GM23338 (cell line): ENCODE measurements at regions not wholly inside any gene's neighbourhood (a gene's known extent, or its start where the extent isn't known, plus 50 kb on each side); places are given as distances from the start of the nearest gene placed in this dataset.

Source experiments
- ATAC-seq: fragments of 200-7000 bp; cut with Tn5 transposase; 3 replicates; pipeline ENCODE4 v1.9.1; 2020
- DNase-seq: peaks from one replicate; pipeline ENCODE4 v3.0.0-alpha.2; 2015; ENCODE audit warnings: low spot score
- H2AFZ ChIP-seq: fragments of 200-600 bp; sonication (generic); 2 replicates; pipeline ENCODE4 v1.8.0; 2016; ENCODE audit warnings: antibody characterized with exemption, mild to moderate bottlenecking, moderate library complexity
- H3F3A ChIP-seq: fragments of 200-600 bp; sonication (generic); replicated peaks from 2 replicates; pipeline ENCODE4 v1.8.0; 2017; ENCODE audit warnings: antibody characterized with exemption, mixed run types, low read depth
- H3K27ac ChIP-seq: fragments of 200-600 bp; sonication (generic); 2 replicates; pipeline ENCODE4 v1.6.1; 2016; ENCODE audit warnings: low read depth
- H3K27me3 ChIP-seq: fragments of 200-600 bp; sonication (generic); 2 replicates; pipeline ENCODE4 v1.8.0; 2016; ENCODE audit warnings: mild to moderate bottlenecking, mixed run types, moderate library complexity; ENCODE audit not compliant: insufficient read depth
- H3K36me3 ChIP-seq: fragments of 200-600 bp; sonication (generic); 2 replicates; pipeline ENCODE4 v1.8.0; 2016; ENCODE audit warnings: mild to moderate bottlenecking; ENCODE audit not compliant: insufficient read depth
- H3K4me1 ChIP-seq: fragments of 200-600 bp; sonication (generic); 2 replicates; pipeline ENCODE4 v1.8.0; 2016; ENCODE audit warnings: mild to moderate bottlenecking, moderate library complexity; ENCODE audit not compliant: insufficient read depth
- H3K4me2 ChIP-seq: fragments of 200-600 bp; sonication (generic); 2 replicates; pipeline ENCODE4 v1.7.1; 2017; ENCODE audit warnings: mixed run types
- H3K4me3 ChIP-seq: fragments of 200-600 bp; sonication (generic); 2 replicates; pipeline ENCODE4 v1.6.1; 2016; ENCODE audit warnings: mixed run types
- H3K79me2 ChIP-seq: fragments of 200-600 bp; sonication (generic); replicated peaks from 2 replicates; pipeline ENCODE4 v1.8.0; 2017; ENCODE audit warnings: mild to moderate bottlenecking; ENCODE audit not compliant: insufficient read depth
- H3K9me2 ChIP-seq: fragments of 200-600 bp; sonication (generic); 2 replicates; pipeline ENCODE4 v1.8.0; 2017; ENCODE audit not compliant: insufficient read depth
- H4K20me1 ChIP-seq: fragments of 200-600 bp; sonication (generic); replicated peaks from 2 replicates; pipeline ENCODE4 v1.8.0; 2017; ENCODE audit warnings: mild to moderate bottlenecking; ENCODE audit not compliant: insufficient read depth
- H3K27ac Mint-ChIP-seq: 2 replicates; pipeline ENCODE4 v1.8.0; 2020; ENCODE audit warnings: inconsistent platforms, mild to moderate bottlenecking, moderate library complexity, mixed read lengths
- H3K27me3 Mint-ChIP-seq: 3 replicates; pipeline ENCODE4 v1.8.0; 2022; ENCODE audit warnings: low read depth, mild to moderate bottlenecking, moderate library complexity, mixed read lengths, inconsistent platforms; ENCODE audit not compliant: insufficient read depth, poor library complexity
- H3K36me3 Mint-ChIP-seq: 3 replicates; pipeline ENCODE4 v1.8.0; 2021; ENCODE audit warnings: low read depth, mild to moderate bottlenecking, inconsistent platforms, moderate library complexity, mixed read lengths
- H3K4me1 Mint-ChIP-seq: 3 replicates; pipeline ENCODE4 v1.8.0; 2020; ENCODE audit warnings: mild to moderate bottlenecking, inconsistent platforms, mixed read lengths
- H3K4me3 Mint-ChIP-seq: 3 replicates; pipeline ENCODE4 v1.8.0; 2021; ENCODE audit warnings: moderate library complexity, mild to moderate bottlenecking, inconsistent platforms, mixed read lengths
- H3K9me3 Mint-ChIP-seq: 3 replicates; pipeline ENCODE4 v1.8.0; 2020; ENCODE audit warnings: moderate library complexity, mild to moderate bottlenecking, inconsistent platforms, mixed read lengths
- CREB1 ChIP-seq: fragments of 250-450 bp; sonication (Bioruptor Pico); IDR thresholded peaks from 2 replicates; pipeline ENCODE4 v1.5.0; 2020; ENCODE audit warnings: low read depth, mild to moderate bottlenecking, moderate library complexity
- CTCF ChIP-seq, 2 experiments: fragments of 200-600 bp in 1 of 2; sonication (generic) in 1 of 2; conservative IDR thresholded peaks; 2 replicates each; pipeline versions ENCODE4 v1.5.1 to v1.6.1; 2016 to 2017; ENCODE audit warnings: antibody characterized with exemption in 2 of 2, low read depth in 2 of 2, mild to moderate bottlenecking in 2 of 2, moderate library complexity in 1 of 2
- EZH2 ChIP-seq: fragments of 200-600 bp; sonication (generic); IDR thresholded peaks from one replicate; pipeline ENCODE4 v1.8.0; 2017; ENCODE audit warnings: antibody characterized with exemption, mild to moderate bottlenecking, low read depth; ENCODE audit not compliant: unreplicated experiment
- EZH2phosphoT487 ChIP-seq: fragments of 200-600 bp; sonication (generic); IDR thresholded peaks from one replicate; pipeline ENCODE4 v1.8.1; 2018; ENCODE audit warnings: antibody characterized with exemption; ENCODE audit not compliant: unreplicated experiment
- JUNB ChIP-seq: IDR thresholded peaks from one replicate; pipeline ENCODE4 v1.6.1; 2016; ENCODE audit warnings: antibody characterized with exemption; ENCODE audit not compliant: unreplicated experiment
- NANOG ChIP-seq: IDR thresholded peaks from 2 replicates; pipeline ENCODE4 v1.6.1; 2016; ENCODE audit warnings: antibody characterized with exemption, borderline replicate concordance
- POLR2AphosphoS5 ChIP-seq: IDR thresholded peaks from 2 replicates; pipeline ENCODE4 v1.6.1; 2016; ENCODE audit warnings: antibody characterized with exemption, low read depth
- REST ChIP-seq: IDR thresholded peaks from one replicate; pipeline ENCODE4 v1.6.1; 2018; ENCODE audit warnings: antibody characterized with exemption; ENCODE audit not compliant: unreplicated experiment
- STAT1 ChIP-seq: IDR thresholded peaks from one replicate; pipeline ENCODE4 v1.6.1; 2016; ENCODE audit warnings: antibody characterized with exemption; ENCODE audit not compliant: unreplicated experiment
- ZNF331 ChIP-seq: fragments of 250-450 bp; sonication (Bioruptor Pico); IDR thresholded peaks from 2 replicates; pipeline ENCODE4 v1.5.0; 2020; ENCODE audit warnings: low read depth, mild to moderate bottlenecking, moderate library complexity

- ATAC-seq: no peak
These were observed 419.9 kb upstream of the SLIT2 start for GRCh38 chr4:19831644-19832285.

GRCh38 chr4:19829101-19829500 is 422.6 kb upstream of the SLIT2 start:
- H4K20me1 ChIP-seq: no peaks in the 10 kb centered on the region
- no peaks in the 10 kb centered on the region for H3K36me3 ChIP-seq
- no peak overlapping the region for H3K27ac Mint-ChIP-seq
- no peak overlapping the region for H3K27ac ChIP-seq
- H3K4me3 Mint-ChIP-seq: no peak overlapping the region
- H3K36me3 Mint-ChIP-seq: no peaks in the 10 kb centered on the region
- H3K9me3 Mint-ChIP-seq: no peaks in the 10 kb centered on the region
- no peaks in the 10 kb centered on the region for H3K27me3 ChIP-seq
- no peak for DNase-seq
- no peaks in the 10 kb centered on the region; the same call in 1 of the 2 replicates for H3K4me1 ChIP-seq
- H2AFZ ChIP-seq: peak overlapping the region; percentile 18; the same call in 1 of the 2 replicates
- H3K4me2 ChIP-seq: no peak overlapping the region
- H3K4me1 Mint-ChIP-seq: peaks cover 7% of the 10 kb centered on the region
- no peak overlapping the region for H3K4me3 ChIP-seq
- no peaks in the 10 kb centered on the region for H3F3A ChIP-seq
- 0 out of 2 replicates have a peak, but pooled peaks cover 8% of the 10 kb centered on the region for H3K9me2 ChIP-seq
- no peaks in the 10 kb centered on the region for H3K79me2 ChIP-seq
- no peak for ATAC-seq
- H3K27me3 Mint-ChIP-seq: no peaks in the 10 kb centered on the region
- no peak for TF ChIP-seq STAT1
- no peak for TF ChIP-seq CREB1 (CRISPR knock-in tag)
- no peak for TF ChIP-seq EZH2
- no peak for TF ChIP-seq NANOG
- TF ChIP-seq REST: no peak
- no peak for TF ChIP-seq EZH2phosphoT487
- no peak for TF ChIP-seq ZNF331 (CRISPR knock-in tag)
- no peak for TF ChIP-seq POLR2AphosphoS5
- no peak for TF ChIP-seq JUNB
- TF ChIP-seq CTCF (conservative IDR thresholded peaks at IDR 0.05; ENCODE audit: low read depth in 2 of 2): no peak

More at GRCh38 chr4:19831644-19832285, 419.9 kb upstream of the SLIT2 start:
- Histone ChIP-seq H2AFZ (no peak overlapping the region), H3K36me3 (no peaks in the 10 kb centered on the region), H3K9me2 (0 out of 2 replicates have a peak, but pooled peaks cover 8% of the 10 kb centered on the region), H4K20me1 (no peaks in the 10 kb centered on the region), H3K27ac (no peak overlapping the region), H3K27me3 (no peaks in the 10 kb centered on the region), H3F3A (no peaks in the 10 kb centered on the region), H3K79me2 (no peaks in the 10 kb centered on the region), H3K4me1 (no peaks in the 10 kb centered on the region; the same call in 1 of the 2 replicates), H3K4me3 (no peak overlapping the region), H3K4me2 (no peak overlapping the region)
- H3K4me1 Mint-ChIP-seq: peaks cover 7% of the 10 kb centered on the region
- no peak overlapping the region for H3K4me3 Mint-ChIP-seq
- no peak overlapping the region for H3K27ac Mint-ChIP-seq
- no peak for DNase-seq
- no peaks in the 10 kb centered on the region for H3K36me3 Mint-ChIP-seq
- no peaks in the 10 kb centered on the region for H3K27me3 Mint-ChIP-seq
- no peak for TF ChIP-seq EZH2phosphoT487
- no peak for TF ChIP-seq ZNF331 (CRISPR knock-in tag)
- H3K9me3 Mint-ChIP-seq: no peaks in the 10 kb centered on the region
